ENCODE measurements at regions not wholly inside any gene's neighbourhood (a gene's known extent, or its start where the extent isn't known, plus 50 kb on each side); places are given as distances from the start of the nearest gene placed in this dataset.

- Histone ChIP-seq H3K36me3 (replicated peaks in 1 of 2; ENCODE audit: control extremely low read depth in 1 of 2, control insufficient read depth in 1 of 2, extremely low read depth in 1 of 2, insufficient read depth in 2 of 2, low read length in 1 of 2) (no peaks in the 10 kb centered on the region), H3K27me3 (replicated peaks in 1 of 4; ENCODE audit: control extremely low read depth in 1 of 4, control insufficient read depth in 3 of 4, insufficient read depth in 4 of 4, low read length in 3 of 4) (no peaks in the 10 kb centered on the region), H3K9ac (ENCODE audit: low read length) (no peak overlapping the region), H2AFZ (ENCODE audit: insufficient read depth, low read depth, low read length, poor library complexity, severe bottlenecking) (no peak overlapping the region), H3K9me3 (ENCODE audit: control extremely low read depth in 1 of 3, control insufficient read depth in 2 of 3, insufficient read depth in 1 of 3, low read length in 2 of 3) (no peaks in the 10 kb centered on the region), H3K4me3 (ENCODE audit: control extremely low read depth in 1 of 5, extremely low read depth in 1 of 5, insufficient read depth in 1 of 5, low read depth in 2 of 5, low read length in 4 of 5) (no peak overlapping the region), H3K79me2 (ENCODE audit: control insufficient read depth, insufficient read depth, low read length) (no peaks in the 10 kb centered on the region), H3K4me1 (ENCODE audit: control insufficient read depth in 2 of 2, insufficient read depth in 2 of 2, low read length in 2 of 2) (peaks cover 5 to 14% of the 10 kb centered on the region in 2 donors), H3K4me2 (replicated peaks; ENCODE audit: low read depth, low read length, poor library complexity, severe bottlenecking) (no peak overlapping the region), H4K20me1 (ENCODE audit: control insufficient read depth, insufficient read depth, low read length, poor library complexity, severe bottlenecking) (no peaks in the 10 kb centered on the region), H3K27ac (ENCODE audit: low read length in 2 of 2) (no peak overlapping the region)
- H3K4me3 Mint-ChIP-seq = no peak overlapping the region
- TF ChIP-seq CTCF (IDR thresholded peaks at IDR 0.05) = no peak
- TF ChIP-seq EZH2 (IDR thresholded peaks at IDR 0.05; ENCODE audit: borderline replicate concordance, insufficient read depth, low read depth, low read length, poor library complexity, severe bottlenecking) = no peak
- no CpG with 5 or more reads among the region's 1 CpG for WGBS (ENCODE audit: insufficient coverage)
- CTCF ChIA-PET = no interaction called here
- H3K9me3 Mint-ChIP-seq (ENCODE audit: insufficient read depth) = no peaks in the 10 kb centered on the region
- peaks cover 15% of the 10 kb centered on the region for H3K27me3 Mint-ChIP-seq
- H3K4me1 Mint-ChIP-seq = peaks cover 14% of the 10 kb centered on the region
- ATAC-seq (ENCODE audit: low read depth) (no peak), DNase-seq (no peak)
- H3K27ac Mint-ChIP-seq = no peak overlapping the region
- POLR2A ChIA-PET = no interaction called here
- intact Hi-C loops (cut with micrococcal nuclease) = loop anchor here (10.0 kb wide), 1 partner anchor 120 kb away; no protein-coding TSS in a partner anchor
These were observed 201.0 kb downstream of the BTG1 start for GRCh38 chr12:91944637-91945036.

GRCh38 chr12:91940826-91941570 is 204.6 kb downstream of the BTG1 start:
- intact Hi-C loops (cut with micrococcal nuclease) = loop anchor here (10.0 kb wide), 1 partner anchor 116 kb away; no protein-coding TSS in a partner anchor
- no peak overlapping the region for H3K4me2 ChIP-seq (replicated peaks; ENCODE audit: low read depth, low read length, poor library complexity, severe bottlenecking)
- no CpG with 5 or more reads among the region's 1 CpG for WGBS (ENCODE audit: insufficient coverage)
- H3K27ac Mint-ChIP-seq = no peak overlapping the region
- no peaks in the 10 kb centered on the region for H3K79me2 ChIP-seq (ENCODE audit: control insufficient read depth, insufficient read depth, low read length)
- no peak overlapping the region for H3K4me3 ChIP-seq (ENCODE audit: control extremely low read depth in 1 of 5, extremely low read depth in 1 of 5, insufficient read depth in 1 of 5, low read depth in 2 of 5, low read length in 4 of 5)
- H3K27me3 Mint-ChIP-seq = peaks cover 15% of the 10 kb centered on the region
- ChIA-PET POLR2A (interaction anchor here (0.6 kb wide), 1 partner anchor 68 kb away, joined by 3 read pairs; no protein-coding TSS in a partner anchor), CTCF (no interaction called here)
- H3K9ac ChIP-seq (ENCODE audit: low read length) = no peak overlapping the region
- DNase-seq = no peak
- no peak overlapping the region for H3K4me3 Mint-ChIP-seq
- no peaks in the 10 kb centered on the region for H3K9me3 Mint-ChIP-seq (ENCODE audit: insufficient read depth)
- H3K36me3 ChIP-seq (replicated peaks in 1 of 2; ENCODE audit: control extremely low read depth in 1 of 2, control insufficient read depth in 1 of 2, extremely low read depth in 1 of 2, insufficient read depth in 2 of 2, low read length in 1 of 2) = no peaks in the 10 kb centered on the region
- TF ChIP-seq EZH2 (IDR thresholded peaks at IDR 0.05; ENCODE audit: borderline replicate concordance, insufficient read depth, low read depth, low read length, poor library complexity, severe bottlenecking) = no peak
- no peak for TF ChIP-seq CTCF (IDR thresholded peaks at IDR 0.05)
- H2AFZ ChIP-seq (ENCODE audit: insufficient read depth, low read depth, low read length, poor library complexity, severe bottlenecking) = no peak overlapping the region
- H3K27me3 ChIP-seq (replicated peaks in 1 of 4; ENCODE audit: control extremely low read depth in 1 of 4, control insufficient read depth in 3 of 4, insufficient read depth in 4 of 4, low read length in 3 of 4) = no peaks in the 10 kb centered on the region
- no peaks in the 10 kb centered on the region for H4K20me1 ChIP-seq (ENCODE audit: control insufficient read depth, insufficient read depth, low read length, poor library complexity, severe bottlenecking)
- no peaks in the 10 kb centered on the region for H3K4me1 ChIP-seq (ENCODE audit: control insufficient read depth in 2 of 2, insufficient read depth in 2 of 2, low read length in 2 of 2)
- no peak for ATAC-seq (ENCODE audit: low read depth)
- H3K4me1 Mint-ChIP-seq = no peaks in the 10 kb centered on the region
- no peaks in the 10 kb centered on the region for H3K9me3 ChIP-seq (ENCODE audit: control extremely low read depth in 1 of 3, control insufficient read depth in 2 of 3, insufficient read depth in 1 of 3, low read length in 2 of 3)
- H3K27ac ChIP-seq (ENCODE audit: low read length in 2 of 2) = no peak overlapping the region
